WI38 (cell line): ENCODE measurements at regions not wholly inside any gene's neighbourhood (a gene's known extent, or its start where the extent isn't known, plus 50 kb on each side); places are given as distances from the start of the nearest gene placed in this dataset.

Experiments
- H3K4me3 ChIP-seq: 2 replicates; pipeline ENCODE4 v1.5.1; 2011; ENCODE audit warnings: low read depth, mild to moderate bottlenecking, control low read depth, low read length
- TF ChIP-seq, protein P1 (sequence below): IDR thresholded peaks from 2 replicates; pipeline ENCODE4 v1.5.1; 2012; ENCODE audit warnings: low read depth, mild to moderate bottlenecking, control low read depth, low read length

DNA sequence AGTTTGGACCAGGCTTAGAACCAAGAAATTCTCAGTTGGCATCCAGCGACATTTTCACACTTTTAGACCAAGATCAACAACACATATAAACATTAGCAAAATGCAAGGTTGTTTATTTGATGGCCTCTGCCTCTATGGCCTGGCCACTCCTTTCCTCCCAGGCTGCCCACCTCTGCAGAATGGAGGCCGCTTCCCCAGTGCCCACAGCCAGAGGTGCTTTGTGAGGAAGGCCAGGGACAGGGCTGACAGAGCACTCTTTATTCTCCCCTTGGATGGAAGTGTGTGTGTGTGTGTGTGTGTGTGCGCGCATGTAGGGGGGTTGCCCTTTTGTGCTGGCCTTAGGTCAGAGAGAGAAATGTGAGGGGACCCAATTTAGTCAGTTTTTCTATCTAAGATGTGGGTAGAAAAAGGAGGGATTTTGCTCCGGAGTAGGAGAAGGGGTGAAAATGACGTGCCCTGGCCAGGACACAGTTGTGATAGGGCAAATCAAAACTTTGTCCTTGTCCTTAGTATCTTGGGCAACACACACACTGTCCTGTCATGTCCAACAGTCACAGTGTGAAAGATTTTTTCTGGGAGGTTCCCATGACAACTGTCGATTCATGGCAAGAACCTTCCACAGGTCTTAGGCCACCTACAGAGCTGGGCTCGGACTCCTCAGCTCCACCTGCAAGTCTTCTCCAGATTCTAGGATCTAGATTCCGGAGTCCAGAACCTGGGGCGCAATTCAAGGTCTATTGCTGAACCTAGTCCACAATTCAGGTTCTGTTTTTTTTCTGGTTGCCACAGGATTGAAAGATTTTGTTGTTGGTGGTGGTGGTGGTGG, 104.9 kb upstream of the SLC2A1 start:
- no peak overlapping the region for H3K4me3 ChIP-seq
- TF ChIP-seq, protein P1, sequence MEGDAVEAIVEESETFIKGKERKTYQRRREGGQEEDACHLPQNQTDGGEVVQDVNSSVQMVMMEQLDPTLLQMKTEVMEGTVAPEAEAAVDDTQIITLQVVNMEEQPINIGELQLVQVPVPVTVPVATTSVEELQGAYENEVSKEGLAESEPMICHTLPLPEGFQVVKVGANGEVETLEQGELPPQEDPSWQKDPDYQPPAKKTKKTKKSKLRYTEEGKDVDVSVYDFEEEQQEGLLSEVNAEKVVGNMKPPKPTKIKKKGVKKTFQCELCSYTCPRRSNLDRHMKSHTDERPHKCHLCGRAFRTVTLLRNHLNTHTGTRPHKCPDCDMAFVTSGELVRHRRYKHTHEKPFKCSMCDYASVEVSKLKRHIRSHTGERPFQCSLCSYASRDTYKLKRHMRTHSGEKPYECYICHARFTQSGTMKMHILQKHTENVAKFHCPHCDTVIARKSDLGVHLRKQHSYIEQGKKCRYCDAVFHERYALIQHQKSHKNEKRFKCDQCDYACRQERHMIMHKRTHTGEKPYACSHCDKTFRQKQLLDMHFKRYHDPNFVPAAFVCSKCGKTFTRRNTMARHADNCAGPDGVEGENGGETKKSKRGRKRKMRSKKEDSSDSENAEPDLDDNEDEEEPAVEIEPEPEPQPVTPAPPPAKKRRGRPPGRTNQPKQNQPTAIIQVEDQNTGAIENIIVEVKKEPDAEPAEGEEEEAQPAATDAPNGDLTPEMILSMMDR = no peak

DNA sequence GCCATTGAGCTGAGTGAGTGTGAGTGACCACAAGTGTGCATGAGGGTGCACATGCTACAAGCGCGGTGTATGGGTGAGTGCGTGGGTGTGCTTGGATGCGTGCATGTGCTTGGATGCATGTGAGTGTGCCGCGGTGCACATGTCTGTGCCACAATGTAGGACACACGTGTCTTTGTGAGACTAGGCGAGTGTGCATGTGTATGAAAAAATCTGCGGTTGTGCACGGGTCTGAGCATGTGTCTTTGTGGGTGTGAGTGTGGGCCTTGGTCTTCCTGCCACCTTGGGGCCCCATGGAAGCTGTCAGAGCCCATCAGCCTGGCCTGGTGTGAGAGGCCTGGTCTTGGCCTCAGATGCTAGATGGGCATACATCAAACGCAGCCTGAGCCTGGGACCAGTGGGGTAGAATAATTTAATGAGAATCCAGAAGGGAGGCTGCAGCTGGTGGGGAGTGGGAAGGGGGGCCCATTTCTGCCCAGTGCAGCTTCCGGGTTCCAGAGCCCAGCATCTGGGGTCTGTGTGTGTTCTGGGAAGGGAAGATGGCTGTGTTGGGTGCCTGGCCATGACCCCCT, 103.9 kb upstream of the SLC2A1 start:
- H3K4me3 ChIP-seq = no peak overlapping the region
- TF ChIP-seq, protein P1 = no peak

DNA sequence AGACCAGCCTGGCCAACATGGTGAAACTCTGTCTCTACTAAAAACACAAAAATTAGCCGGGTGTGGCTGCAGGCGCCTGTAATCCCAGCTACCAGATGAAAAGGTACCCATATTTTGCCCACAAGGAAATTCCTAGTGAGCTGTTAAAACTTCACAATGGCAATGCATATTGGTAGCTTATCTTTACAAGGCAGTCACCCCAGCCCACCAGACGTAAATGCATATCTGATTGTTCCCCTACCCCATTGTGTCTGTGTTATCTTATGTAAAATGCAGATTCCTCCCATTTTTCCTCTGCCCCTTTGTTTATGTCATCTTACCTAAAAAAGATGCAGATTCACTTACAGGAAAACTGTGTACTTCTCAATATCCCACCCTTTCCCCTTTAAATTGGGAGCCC, 103.1 kb upstream of the SLC2A1 start:
- TF ChIP-seq, protein P1 = no peak
- no peak overlapping the region for H3K4me3 ChIP-seq

DNA sequence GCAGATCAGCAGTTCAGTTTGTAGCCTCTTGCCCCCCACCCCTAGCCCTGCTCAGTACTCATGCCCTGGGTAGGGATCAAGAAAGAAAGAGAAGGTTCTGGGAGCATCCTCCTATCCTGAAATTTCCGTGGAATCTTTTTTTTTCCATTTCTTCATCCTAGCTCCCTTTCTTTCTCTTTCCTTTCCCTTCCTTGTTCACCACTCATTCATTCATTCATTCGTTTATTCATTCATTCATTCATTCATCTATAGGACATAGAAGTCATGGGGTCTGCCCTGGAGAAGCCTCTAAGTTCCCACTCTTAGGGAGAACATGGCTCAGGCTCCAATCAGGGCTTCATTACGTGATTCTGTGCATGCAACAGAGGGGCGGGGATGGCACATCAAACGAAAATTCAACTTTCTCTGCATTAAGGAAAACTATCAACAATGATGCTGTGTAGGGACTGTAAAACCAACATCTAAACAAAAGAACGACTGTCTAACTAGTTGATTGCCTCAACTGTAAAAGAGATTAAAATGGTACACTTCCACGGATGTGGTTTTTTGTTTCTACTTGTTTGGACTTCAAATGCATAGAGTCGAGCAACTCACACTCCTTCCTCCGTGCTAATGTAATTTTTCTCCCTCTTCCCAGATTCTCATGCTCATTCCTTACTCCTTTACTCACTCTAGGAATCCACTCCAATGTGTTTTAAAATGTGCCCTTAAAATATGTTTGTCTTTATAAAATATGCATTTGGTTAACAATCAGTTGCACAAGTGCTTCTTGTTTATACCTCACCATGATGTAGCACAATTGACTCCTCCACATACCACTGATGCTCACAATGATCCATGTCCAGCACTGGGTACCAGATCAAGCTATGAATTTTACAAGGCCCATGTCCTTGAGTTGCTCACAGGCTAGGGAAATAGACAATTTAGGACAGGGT, 101.2 kb upstream of the SLC2A1 start:
- H3K4me3 ChIP-seq = 0 out of 2 replicates have a peak overlapping the region, but pooled peaks have one; percentile 9
- TF ChIP-seq, protein P1 = no peak

- H3K4me3 ChIP-seq = no peak overlapping the region
- TF ChIP-seq, protein P1 = no peak
Observed at GRCh38 chr1:43058545-43059360, 100.1 kb upstream of the SLC2A1 start.

- TF ChIP-seq, protein P1 = no peak
- no peak overlapping the region for H3K4me3 ChIP-seq
Observed at GRCh38 chr1:43058056-43058455, 99.4 kb upstream of the SLC2A1 start.
